ENCODE measurements at regions not wholly inside any gene's neighbourhood (a gene's known extent, or its start where the extent isn't known, plus 50 kb on each side); places are given as distances from the start of the nearest gene placed in this dataset.

- ChIA-PET CTCF (interaction anchor here (1.2 kb wide), 2 partner anchors 11 to 31 kb away, joined by 3 to 5 read pairs; no protein-coding TSS in a partner anchor), POLR2A (no interaction called here)
- H3K9me1 ChIP-seq (replicated peaks; ENCODE audit: control insufficient read depth, extremely low read depth, insufficient read depth, low read length), result no peaks in the 10 kb centered on the region
- FAIRE-seq (no peak), DNase-seq (ENCODE audit: low read depth, low spot score) (no peak)
- no peaks in the 10 kb centered on the region for H3K79me2 ChIP-seq (ENCODE audit: control insufficient read depth, insufficient read depth, low read length)
- H3K9ac ChIP-seq (replicated peaks; ENCODE audit: extremely low read depth, insufficient read depth, low read length), result no peak overlapping the region
- no peaks in the 10 kb centered on the region for H3K36me3 ChIP-seq (ENCODE audit: control insufficient read depth in 2 of 2, extremely low read depth in 1 of 2, insufficient read depth in 2 of 2, low read length in 2 of 2)
- H3K4me2 ChIP-seq (ENCODE audit: insufficient read depth, low read length), result no peak overlapping the region
- no peaks in the 10 kb centered on the region for H3K27me3 ChIP-seq (ENCODE audit: control insufficient read depth in 2 of 2, insufficient read depth in 2 of 2, low read length in 2 of 2)
- H3K4me3 ChIP-seq (replicated peaks in 1 of 3; ENCODE audit: insufficient read depth in 1 of 3, low read depth in 1 of 3, low read length in 3 of 3), result no peak overlapping the region
- TF ChIP-seq POLR2AphosphoS5 (IDR thresholded peaks at IDR 0.05; ENCODE audit: insufficient read depth, low read depth, low read length), result no peak
- no peak for TF ChIP-seq POLR2A (IDR thresholded peaks at IDR 0.05; ENCODE audit: low read depth, low read length)
- no peak for TF ChIP-seq JUN (IDR thresholded peaks at IDR 0.05; ENCODE audit: borderline replicate concordance, insufficient read depth, insufficient read length, low read depth)
- TF ChIP-seq GATA2 (IDR thresholded peaks at IDR 0.05; ENCODE audit: insufficient read depth, insufficient read length, low read depth, low read length), result no peak
- no peak for TF ChIP-seq MYC (IDR thresholded peaks at IDR 0.05; ENCODE audit: low read depth, low read length)
- TF ChIP-seq FOS (IDR thresholded peaks at IDR 0.05; ENCODE audit: borderline replicate concordance, insufficient read depth, low read length), result no peak
- no peak for TF ChIP-seq EZH2 (IDR thresholded peaks at IDR 0.05; ENCODE audit: borderline replicate concordance, low read depth, low read length, severe bottlenecking)
- no peak for TF ChIP-seq CTCF (IDR thresholded peaks at IDR 0.05; ENCODE audit: extremely low read depth in 1 of 2, insufficient read depth in 1 of 2, low read depth in 1 of 2, low read length in 2 of 2)
- no peak for TF ChIP-seq MAX (IDR thresholded peaks at IDR 0.05; ENCODE audit: insufficient read depth, insufficient read length)
- BruUV-seq (replicated peaks), result no TSS peak
- no peak overlapping the region for H3K27ac ChIP-seq (ENCODE audit: insufficient read depth, low read depth, low read length)
- H3K9me3 ChIP-seq (replicated peaks; ENCODE audit: control insufficient read depth, insufficient read depth, low read length), result no peaks in the 10 kb centered on the region
- no peaks in the 10 kb centered on the region for H4K20me1 ChIP-seq (replicated peaks; ENCODE audit: control insufficient read depth, extremely low read depth, insufficient read depth, low read length)
- intact Hi-C loops (cut with micrococcal nuclease), result no loop called here
- no peak overlapping the region for H2AFZ ChIP-seq (ENCODE audit: low read depth, low read length)
- no peaks in the 10 kb centered on the region for H3K4me1 ChIP-seq (ENCODE audit: control insufficient read depth, extremely low read depth, insufficient read depth, low read length)
- dilution Hi-C loops (cut with MboI; ENCODE audit: extremely low pct_ligation_motif_present, low sequenced_read_pairs), result no loop called here
Observed at GRCh38 chr15:39504808-39505207, 76.1 kb upstream of the THBS1 start.

Measured in endothelial cell of umbilical vein (primary cell).